GM19438 (cell line): ENCODE measurements at regions not wholly inside any gene's neighbourhood (a gene's known extent, or its start where the extent isn't known, plus 50 kb on each side); places are given as distances from the start of the nearest gene placed in this dataset.

Source experiments
- ATAC-seq: cut with Tn5 transposase; IDR thresholded peaks from one replicate; pipeline ENCODE4 v1.9.1; 2021; ENCODE audit warnings: low read depth; ENCODE audit not compliant: unreplicated experiment

DNA sequence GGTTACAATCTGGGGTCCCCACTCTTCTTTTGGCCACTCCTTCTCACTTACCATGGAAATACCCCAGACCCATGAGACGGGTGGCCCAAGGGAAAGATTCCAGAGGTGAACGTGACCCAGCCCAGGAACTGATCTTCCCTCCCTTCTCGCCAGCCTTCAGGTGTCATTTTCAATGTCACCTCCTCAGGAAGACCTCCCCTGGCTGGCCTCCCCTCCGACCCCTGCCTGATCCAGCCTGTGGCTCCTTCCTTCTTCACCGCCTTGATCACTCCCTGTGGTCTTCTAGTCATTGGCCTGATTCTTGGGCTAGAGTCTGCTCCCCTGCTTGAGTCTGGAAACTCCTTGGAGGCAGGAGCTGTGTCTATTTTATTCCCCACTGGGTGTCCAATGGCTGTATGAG, 146.1 kb downstream of the SMAD6 start:
- no peak for ATAC-seq

DNA sequence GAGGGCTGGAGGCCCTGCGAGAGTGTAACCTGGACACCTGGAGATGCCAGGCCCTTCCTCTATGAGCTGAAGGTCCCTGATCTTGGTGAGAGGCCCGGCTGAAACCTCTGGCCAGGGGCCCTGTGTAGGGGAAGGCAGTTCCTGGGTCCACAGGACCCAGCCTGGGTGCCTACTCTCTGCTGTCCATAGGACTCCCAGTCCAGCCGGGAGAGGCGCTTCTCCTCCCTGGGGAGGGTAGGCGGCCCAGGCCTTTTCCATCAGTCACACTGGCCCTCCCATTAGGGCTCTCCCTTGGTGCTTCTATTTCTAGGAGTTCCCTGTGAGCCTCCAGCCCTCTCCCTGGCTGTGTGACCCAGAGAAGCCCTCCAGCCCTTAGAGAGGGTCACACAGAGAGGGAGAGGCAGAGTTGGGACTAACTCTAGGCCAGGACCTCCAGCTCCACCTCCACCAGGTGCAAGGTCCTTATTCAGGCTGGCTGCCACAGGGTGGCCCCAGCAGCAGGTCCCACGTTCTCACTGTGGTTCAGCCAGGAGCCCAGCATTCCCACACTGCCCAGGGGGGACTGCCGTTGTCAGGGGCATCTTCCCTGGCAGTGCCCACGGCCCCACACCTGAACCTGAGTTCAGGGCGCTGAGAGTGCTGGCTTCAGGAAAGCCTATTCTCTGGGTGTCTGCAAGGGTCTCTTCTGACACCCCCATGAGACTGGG, 146.8 kb downstream of the SMAD6 start:
- ATAC-seq = no peak

DNA sequence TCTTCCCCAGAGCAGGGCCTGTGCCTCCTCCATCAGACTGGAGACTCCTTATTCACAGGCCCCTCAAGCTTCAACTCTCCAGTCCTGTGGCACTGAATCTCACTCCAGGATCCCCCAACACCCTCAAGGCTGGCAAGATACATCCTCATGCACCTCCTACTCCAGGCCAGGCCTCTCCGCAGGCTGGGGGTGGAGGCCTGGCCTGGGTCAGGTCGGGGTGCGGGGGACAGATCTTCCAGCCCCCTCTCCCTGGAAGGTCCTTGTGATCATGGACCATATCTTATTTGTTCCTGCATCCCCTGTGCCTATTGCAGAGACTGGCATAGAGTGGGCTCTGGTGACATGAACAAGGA, 147.3 kb downstream of the SMAD6 start:
- no peak for ATAC-seq

DNA sequence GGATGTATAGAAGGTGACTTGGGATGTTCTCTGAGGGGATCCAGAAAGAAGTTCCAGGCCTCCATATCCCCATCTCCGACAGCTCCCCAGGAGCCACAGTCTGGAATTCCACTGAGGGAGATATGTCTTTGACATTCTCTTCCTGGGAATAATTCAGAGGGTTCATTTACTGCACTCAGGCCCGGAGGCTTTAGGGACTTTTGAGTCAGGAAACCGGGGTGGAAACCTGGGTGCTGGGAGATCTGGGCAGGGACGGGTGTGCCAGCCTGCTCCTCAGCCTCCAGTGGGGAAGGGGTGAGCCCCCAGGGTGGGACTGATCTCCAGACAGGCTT, 147.7 kb downstream of the SMAD6 start:
- ATAC-seq = no peak

DNA sequence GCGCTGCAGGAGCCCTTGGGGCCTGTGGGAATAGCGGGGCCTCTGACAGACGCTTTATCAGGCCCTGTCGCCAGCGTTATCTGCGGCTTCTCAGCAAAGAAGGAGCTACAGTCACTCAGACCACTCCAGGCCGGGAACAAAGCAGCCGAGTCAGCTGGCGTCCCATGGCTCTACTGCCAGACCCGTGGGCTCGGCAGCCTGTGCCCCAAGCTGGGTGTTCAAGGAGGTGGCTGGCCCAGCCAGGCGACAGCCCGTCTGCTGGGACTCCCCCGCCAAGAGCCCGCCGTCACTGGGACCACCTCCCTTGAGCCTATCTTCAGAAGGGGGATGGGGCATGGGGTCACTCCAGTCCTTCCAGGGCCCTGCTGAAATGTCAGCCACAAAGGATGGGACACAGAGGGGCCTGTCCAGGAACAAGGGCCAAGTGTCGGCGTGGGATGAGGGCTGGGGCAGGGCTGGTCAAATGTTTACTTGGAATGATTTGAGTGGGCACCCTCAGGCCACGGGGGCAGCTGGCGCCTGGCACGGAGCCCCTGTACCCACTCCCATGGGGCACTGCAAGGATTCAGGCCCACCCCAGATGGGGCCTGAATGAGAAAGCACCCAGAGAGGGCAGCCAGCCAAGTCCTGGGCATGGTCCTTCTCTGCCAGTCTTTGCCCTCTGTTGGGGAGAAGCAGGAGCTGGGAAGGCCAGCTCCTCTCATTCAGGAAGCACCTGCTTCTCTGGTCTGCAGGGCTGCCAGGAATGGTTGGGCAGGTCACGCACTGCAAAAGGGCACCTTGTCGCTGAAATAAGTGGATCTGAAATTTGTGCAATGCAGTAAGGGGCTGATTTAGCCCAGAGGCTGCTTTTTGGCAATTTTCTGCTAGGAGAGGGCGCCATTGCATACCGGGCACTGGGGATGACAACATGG, 148.3 kb downstream of the SMAD6 start:
- ATAC-seq = no peak

DNA sequence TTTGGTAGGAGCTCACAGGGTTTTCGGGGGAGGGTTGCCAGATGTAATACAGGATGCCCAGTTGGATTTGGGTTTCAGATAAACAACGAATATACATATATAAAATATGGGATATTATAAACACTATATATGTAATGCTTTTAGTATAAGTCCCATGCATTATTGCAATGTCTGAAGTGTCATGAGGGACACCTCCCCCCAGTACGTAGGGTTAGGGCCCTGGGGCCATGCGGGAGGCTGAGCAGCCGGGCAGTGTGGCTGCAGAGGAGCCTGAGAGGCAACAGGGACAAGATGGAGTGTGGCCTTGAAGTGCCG, 148.9 kb downstream of the SMAD6 start:
- ATAC-seq = no peak

DNA sequence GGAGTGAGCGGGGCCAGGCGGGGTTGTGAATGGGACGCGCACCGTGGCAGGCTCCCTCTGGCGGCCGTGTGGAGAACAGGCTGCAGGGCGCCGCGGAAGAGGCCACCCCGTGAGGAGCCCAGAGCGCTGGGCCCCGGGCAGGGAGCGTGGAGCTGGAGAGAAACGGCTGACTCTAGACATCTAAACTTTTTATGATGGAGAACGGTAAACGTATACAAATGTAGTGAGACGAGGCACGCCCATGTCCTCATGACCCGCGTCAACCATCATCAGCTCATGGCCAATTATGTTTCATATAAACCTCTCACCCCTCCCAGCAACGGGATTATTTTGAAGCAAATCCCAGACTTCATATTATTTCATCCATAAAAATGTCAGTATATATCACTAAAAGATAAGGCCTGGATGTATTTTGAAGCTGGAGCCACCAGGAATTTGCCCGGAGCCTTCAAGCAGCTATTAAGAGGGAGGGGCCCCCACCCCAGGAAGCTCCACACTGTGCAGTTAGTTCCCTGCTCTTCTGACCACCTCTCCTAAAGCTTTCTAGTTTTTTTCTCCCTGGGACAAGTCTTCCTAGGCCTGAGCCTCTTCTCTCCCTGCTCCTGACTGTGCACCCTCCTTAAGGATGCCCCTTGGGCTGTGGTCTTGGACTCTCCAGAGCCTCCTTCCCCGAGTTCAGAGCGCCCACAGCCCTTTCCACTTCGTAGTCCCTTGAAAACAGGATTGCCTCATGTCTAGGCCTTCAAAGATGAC, 149.5 kb downstream of the SMAD6 start:
- no peak for ATAC-seq

DNA sequence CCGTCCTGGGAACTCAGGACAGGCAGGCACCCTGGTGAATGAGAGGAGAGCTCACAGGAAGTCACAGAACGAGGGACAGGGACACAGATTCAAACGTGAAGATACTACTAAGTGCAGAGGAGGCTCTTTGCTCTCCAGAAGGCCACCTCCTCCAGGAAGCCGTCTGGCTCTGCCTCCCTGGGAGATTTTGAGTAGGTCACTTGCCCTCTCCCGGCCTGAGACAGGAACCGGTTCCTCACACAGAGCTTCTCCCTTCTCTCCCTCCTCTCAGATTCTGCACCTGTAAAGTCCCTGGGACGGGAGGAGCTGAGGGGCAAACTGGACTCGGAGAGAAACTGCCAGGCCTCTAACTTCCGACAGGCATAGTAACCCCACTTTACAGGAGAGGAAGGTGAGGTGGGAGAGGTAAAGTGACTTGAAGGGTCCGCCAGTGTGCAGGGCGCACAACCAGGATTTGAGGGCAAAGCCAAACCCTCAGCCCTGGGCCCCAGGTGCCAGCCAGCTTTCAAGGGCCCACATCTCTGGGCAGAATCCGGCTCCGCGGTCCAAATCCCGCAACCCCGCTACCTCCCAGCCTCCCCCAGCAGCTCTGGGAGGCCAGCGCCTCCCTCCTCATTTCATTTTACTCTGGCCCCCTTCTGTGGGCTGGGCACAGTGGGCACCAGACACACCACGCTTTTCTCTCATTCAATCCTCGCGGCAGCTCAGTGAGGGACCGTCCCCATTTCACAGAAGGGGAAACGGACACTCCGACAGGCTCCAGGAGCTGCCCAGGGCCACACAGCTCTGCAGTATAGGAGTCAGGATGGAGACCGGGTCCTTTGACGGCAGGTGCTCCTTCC, 150.2 kb downstream of the SMAD6 start:
- ATAC-seq = no peak

DNA sequence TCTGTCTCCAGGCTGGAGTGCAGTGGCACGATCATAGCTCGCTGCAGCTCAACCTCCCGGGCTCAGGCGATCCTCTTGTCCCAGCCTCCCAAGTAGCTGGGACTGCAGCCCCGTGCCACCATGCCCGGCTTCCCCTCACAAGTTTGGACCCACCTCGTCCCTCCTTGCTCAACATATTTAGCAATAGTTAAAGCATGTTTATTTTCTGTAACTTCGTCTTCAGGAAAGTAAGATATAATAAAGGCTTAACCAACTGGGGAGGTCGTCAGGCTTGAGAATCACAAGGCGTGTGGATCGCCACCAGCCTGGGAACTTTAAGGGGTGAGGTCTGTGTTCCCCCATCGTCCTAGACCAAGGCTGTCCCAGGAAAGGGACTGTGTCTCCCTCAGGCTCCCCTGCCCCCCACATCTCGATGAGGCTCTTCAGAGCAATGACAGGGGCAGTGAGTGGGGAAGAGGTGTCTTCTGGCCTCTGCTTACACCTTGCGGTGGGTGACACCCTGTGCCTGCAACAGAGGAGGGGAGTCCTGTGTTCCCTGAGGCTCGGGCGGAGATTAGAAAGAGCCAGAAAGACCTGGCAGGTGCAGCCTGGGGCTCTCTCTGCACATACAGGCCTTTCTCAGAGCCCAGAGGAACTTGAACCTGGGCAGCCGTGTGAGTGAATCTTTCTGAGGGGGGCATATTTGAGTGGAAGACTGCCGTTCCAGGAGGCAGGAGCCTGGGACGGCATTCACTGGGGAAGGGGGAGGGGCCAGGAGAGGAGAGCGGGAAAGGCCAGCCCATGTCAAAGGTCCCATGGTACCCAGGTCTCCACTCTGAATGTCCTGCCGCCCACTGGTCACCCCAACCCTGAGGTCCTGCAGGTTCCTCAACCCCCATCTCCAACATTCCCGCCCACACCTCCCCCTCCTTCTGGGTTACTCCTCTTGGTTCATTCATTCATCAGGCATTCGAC, 152.3 kb downstream of the SMAD6 start:
- ATAC-seq = no peak

DNA sequence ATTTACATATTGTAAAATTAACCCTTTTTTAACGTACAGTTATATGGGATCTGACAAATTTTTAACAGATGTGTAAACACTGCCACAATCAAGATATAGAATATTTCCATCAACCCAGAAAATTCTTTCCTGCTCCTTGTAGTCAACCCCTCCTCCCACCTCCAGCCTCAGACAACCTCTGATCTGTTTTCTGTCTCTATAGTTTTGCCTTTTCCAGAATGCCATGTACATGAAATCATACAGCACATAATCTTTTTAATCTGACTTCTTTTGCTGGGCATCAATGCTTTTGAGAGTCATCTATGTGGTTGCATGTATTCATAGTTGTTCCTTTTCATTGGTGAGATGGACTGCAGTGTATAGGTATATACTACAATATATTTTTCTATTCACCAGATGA, 153.0 kb downstream of the SMAD6 start:
- no peak for ATAC-seq

DNA sequence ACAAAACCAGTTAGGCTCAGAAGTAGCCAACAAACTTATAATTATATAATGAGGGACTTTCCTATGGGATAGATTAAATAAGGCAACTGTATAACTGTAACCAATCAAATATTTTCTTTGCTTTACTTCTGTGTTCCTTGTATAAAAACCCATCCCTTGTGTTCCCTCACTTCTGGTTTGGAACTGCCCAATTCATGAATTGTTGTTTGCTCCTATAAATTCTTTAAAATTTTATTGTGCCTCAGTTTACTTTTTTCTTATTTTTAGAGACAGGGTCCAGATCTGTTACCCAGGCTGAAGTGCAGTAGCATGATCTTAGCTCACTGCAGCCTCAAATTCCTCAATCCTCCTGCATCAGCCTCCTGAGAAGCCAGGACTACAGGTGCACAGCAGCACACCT, 155.7 kb downstream of the SMAD6 start:
- no peak for ATAC-seq

DNA sequence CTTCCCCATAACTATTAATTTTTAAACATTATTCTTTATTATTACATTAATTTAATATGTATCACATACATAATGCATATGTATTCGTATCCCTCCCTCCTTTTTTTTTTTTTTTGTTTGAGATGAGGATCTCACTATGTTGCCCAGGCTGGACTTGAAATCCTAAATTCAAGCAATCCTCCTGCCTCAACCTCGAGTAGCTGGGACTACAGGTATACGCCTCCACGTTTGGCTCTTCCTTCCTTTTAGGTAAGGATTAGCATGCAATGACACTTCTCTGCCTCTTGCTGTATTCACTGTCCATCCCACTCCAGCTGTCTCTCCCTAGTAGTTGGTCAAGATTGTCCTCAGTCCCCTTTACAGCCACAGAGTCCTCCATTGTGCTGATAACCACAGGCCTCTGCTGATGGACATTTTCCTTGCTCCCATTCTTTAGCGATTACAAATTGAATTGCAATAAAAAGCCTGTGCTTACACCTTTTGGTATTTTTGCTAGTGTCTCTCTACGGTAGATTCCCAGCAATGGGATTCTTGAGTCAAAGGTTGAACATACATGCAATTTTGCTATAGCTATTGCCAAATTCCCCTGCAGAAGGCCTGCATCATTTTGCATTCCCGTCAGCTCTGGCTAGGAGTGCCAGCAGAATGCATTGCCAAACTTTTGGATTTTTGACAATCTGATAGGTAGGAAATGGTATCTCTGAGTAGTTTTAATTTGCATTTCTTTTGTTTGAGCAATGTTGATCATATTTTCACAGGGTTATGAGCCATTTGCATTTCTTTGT, 156.6 kb downstream of the SMAD6 start:
- ATAC-seq = no peak

DNA sequence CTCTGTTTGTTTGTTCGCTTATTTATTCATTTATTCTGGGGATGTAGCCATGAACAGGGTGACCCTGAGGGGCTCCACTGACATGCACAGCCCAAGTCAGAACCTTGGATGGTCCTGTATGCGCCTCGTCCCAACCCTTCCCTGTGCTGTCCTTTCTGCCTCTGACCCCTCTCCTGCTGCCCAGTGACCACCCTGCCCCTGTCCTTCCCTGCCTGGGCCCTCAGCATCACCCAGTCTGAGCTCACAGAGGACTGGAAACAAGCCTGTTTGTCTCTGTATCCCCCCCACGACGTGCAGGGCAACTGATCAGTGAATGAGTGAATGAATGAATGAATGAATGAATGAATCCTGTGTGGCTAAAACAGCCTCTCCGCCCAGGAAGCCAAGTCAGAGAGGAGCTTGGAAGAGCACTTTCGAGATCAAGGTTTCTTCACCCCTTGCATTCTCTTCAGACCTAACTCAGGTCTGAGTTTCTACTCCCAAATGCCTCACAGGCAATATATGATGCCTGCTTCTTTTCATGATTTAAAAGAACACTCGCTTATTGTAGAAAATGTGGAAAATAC, 157.7 kb downstream of the SMAD6 start:
- ATAC-seq = no peak

DNA sequence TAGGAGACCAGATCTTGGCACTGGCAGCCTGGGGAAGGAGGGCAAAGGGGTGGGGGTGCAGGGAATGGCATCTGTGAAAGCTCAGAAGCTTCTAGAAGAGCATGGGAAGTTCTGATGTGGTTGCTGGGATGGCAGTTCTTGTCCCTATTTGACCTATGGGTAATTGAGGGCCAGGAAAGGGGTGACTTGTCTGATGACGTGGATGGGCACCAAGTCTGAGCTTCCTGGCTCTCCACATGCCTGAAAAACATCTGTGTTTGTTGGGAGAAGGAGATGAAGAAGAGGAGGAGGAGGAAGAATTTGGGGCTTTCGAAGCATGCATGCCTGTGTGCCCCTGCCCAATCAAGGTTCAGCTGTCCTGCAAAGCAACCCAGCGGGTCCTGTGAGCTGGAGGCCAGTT, 158.8 kb downstream of the SMAD6 start:
- ATAC-seq = no peak

DNA sequence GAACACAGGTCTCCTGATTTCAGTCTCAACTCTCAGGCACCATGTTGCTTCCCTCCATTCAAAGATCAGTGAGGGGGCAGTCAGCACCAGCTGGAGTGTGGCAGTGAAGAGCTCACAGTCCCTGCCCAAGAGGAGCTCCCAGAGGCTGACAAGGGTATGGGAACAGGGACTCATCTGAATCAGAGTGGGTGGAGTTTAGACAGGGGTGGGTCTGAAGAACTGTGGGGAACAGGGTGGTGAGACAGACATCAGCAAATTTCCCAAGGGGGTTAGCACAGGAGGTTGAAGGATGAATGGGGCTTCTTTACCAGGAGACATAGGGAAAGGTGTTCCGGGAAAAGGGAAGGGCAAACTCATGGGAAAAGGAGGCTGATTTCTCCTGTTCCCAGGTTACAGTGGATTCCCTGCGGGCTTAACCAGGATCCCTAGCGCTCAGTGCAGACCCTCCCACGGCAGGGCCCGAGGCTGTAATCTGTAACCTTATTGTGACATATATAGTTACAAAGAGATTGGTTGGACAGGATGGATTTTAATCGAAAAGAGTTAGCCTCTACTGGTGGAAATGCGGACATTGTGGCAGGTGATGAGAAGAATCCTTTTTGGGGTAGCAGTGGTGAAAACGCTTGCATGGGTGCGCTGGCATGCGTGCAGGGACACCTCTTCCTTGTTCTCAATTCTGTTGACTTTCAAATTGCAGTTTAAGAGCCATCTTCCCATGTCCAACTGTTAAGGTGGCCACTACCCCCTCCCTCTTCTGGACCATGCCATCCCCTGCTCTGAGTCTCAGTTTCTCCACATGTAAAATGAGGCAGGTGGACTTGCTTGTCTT, 160.3 kb downstream of the SMAD6 start:
- no peak for ATAC-seq

DNA sequence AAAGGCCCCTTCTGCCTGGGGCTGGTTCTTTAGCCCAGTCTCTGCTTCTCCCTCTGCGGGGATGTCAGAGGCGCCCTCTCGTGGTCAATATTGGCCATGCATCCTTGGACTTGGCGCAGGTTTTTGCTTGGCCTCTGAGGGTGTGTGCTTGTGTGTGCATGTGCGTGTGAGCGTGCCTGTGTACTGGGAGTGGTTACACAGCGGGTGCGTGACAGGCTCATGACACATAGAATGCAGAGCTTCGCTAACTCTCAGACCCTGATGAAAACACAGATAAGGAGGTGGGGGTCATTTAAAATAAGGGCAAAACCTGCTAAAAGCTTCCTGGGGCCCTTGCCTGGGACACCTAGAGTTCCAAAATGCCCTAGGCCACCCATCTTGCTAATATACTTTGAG, 160.9 kb downstream of the SMAD6 start:
- ATAC-seq = no peak

DNA sequence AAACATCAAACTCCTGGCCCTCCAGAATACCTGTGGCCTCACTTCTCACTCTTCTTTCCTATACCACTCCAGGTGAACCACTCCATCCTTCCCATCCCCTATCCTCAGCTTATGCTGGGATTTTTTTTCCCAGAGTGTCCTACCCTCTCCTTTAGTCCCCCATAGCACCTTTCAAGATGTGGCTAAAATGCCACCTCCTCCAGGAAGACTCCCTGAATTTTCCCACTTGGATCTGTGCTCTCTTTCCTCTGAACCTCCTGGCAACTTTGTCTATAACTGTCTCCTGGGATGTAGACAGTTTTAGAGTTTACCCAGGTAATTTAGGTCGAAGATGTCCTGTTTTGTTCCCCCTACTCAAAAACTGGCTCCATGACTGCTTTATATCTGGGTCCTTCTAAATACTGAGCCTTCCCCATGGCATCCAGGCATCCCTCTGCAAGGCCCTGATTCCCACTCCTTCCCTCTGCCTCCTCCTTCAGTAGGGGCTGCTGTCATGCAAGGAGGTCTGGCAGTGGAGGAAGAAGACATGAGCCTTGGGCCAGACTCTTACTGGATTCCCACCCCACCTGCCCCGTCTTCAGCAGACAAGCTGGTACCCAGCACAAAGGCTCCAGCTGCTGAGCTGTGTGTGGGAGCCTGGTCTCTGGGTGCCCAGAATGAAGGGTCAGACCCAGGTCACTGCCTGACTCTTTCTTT, 161.5 kb downstream of the SMAD6 start:
- ATAC-seq = no peak
